GM04503 (cell line): ENCODE measurements at regions not wholly inside any gene's neighbourhood (a gene's known extent, or its start where the extent isn't known, plus 50 kb on each side); places are given as distances from the start of the nearest gene placed in this dataset.
"Not testable (repeated sequence)": the region's sequence is repeated elsewhere in the genome, so short reads cannot be mapped to it uniquely, and the experiment has no call there.

ENCODE experiments used
- DNase-seq: peaks from one replicate; pipeline ENCODE4 v3.0.0-alpha.2; 2012; ENCODE audit warnings: low read depth

GRCh38 chr10:78210976-78211375, 177.3 kb downstream of the RPS24 start:
- no peak for DNase-seq

- no peak for DNase-seq
These were observed 177.9 kb downstream of the RPS24 start for GRCh38 chr10:78211561-78212051.

- DNase-seq, result no peak
These were observed 178.6 kb downstream of the RPS24 start for GRCh38 chr10:78212060-78212785.

- no peak for DNase-seq
These were observed 179.1 kb downstream of the RPS24 start for GRCh38 chr10:78212786-78213175.

- DNase-seq, result no peak
These were observed 181.3 kb downstream of the RPS24 start for GRCh38 chr10:78214955-78215354.

GRCh38 chr10:78215645-78216044, 182.0 kb downstream of the RPS24 start:
- peak; percentile 45 for DNase-seq

GRCh38 chr10:78217336-78217735, 183.7 kb downstream of the RPS24 start:
- no peak for DNase-seq

- no peak for DNase-seq
These were observed 185.3 kb downstream of the RPS24 start for GRCh38 chr10:78218798-78219490.

GRCh38 chr10:78219568-78219967, 185.9 kb downstream of the RPS24 start:
- not testable (repeated sequence) for DNase-seq

- DNase-seq, result no peak
These were observed 187.1 kb downstream of the RPS24 start for GRCh38 chr10:78220781-78221180.

- no peak for DNase-seq
These were observed 188.6 kb downstream of the RPS24 start for GRCh38 chr10:78222096-78222790.

GRCh38 chr10:78223088-78223487, 189.4 kb downstream of the RPS24 start:
- DNase-seq, result no peak

GRCh38 chr10:78224602-78225001, 190.9 kb downstream of the RPS24 start:
- DNase-seq, result no peak

GRCh38 chr10:78225594-78225993, 191.9 kb downstream of the RPS24 start:
- no peak for DNase-seq

- DNase-seq, result no peak
These were observed 195.8 kb downstream of the RPS24 start for GRCh38 chr10:78229489-78229888.

- no peak for DNase-seq
These were observed 196.4 kb downstream of the RPS24 start for GRCh38 chr10:78229950-78230675.

- DNase-seq, result no peak
These were observed 197.7 kb downstream of the RPS24 start for GRCh38 chr10:78231327-78231726.

- DNase-seq, result no peak
These were observed 198.3 kb downstream of the RPS24 start for GRCh38 chr10:78231939-78232338.

- DNase-seq, result no peak
These were observed 202.9 kb downstream of the RPS24 start for GRCh38 chr10:78236416-78237015.

GRCh38 chr10:78237951-78238350, 204.3 kb downstream of the RPS24 start:
- not testable (repeated sequence) for DNase-seq

GRCh38 chr10:78247266-78247665, 213.6 kb downstream of the RPS24 start:
- no peak for DNase-seq

- DNase-seq, result no peak
These were observed 214.2 kb downstream of the RPS24 start for GRCh38 chr10:78247821-78248220.
